ENCODE measurements at regions not wholly inside any gene's neighbourhood (a gene's known extent, or its start where the extent isn't known, plus 50 kb on each side); places are given as distances from the start of the nearest gene placed in this dataset.

GRCh38 chr6:145309842-145310535 is 425.3 kb downstream of the EPM2A start:
- DNase-seq: no peak

DNA sequence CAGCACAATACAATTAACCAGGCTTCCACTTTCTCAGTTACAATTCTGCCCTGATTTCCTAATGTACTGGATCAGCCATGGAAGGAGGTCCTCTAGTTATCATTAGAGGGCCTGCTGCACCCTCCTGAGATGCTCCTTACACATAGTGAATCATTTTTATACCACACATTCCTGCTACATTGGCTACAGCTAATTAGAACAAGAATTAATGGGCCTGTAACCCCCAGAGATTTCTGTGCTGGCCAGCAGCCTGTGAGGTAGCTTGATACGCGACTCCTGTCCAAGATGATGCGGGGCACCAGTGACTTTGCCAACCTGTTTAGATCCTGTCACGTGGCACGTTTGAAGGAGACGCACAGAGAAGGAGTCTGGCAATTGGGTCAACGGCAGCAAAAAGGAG is 422.8 kb downstream of the EPM2A start:
- DNase-seq: no peak

- DNase-seq: no peak
Observed at GRCh38 chr6:145313041-145313855, 422.1 kb downstream of the EPM2A start.

DNA sequence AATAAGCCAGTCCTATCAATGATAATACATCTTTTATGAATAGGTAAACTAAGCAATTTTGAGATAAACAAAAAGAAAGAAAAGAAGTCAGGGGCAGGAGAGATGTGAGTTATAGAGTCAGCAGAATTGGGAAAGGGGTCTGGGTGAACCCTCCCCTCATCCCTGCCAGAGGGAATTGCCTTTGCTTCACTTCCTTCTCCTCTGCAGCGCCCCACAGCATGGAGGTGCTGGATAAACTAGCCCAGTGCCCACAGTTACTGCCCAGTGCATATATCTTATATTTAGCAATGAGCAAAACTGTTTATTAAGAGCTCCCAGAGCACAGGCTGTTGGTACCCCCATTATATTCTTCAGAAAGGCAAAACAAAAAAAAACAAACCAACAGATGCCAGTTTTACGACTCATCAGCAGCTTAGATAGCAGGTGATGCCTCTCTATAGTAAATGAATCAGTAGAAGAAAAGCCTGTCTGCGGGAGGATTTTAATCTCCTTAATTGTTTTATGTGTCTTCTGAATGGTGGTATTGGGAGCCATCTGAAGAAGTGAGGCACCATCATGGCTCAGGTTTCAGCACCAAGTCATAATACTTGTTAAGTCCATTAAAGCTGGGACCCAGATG is 419.2 kb downstream of the EPM2A start:
- no peak for DNase-seq

- peak; percentile 2 for DNase-seq
Observed at GRCh38 chr6:145318952-145319351, 416.4 kb downstream of the EPM2A start.

DNA sequence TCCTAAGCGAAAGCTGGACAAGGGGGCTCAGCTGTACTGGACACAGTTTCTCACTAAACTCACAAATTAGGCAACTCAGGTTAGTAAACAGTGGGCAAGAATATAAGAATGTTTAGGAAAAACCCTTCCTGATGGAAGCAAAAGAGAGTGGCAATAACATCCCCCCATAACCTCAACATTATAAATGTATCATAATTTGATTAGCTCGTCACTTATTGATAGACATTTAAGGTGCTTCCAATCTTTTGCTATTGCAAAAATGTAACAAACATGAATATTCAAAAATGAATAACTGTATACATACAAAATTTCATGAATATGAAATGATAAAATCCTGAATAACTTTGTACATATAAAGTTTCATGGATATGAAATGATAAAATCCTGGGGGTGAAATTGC is 415.7 kb downstream of the EPM2A start:
- DNase-seq: no peak

DNA sequence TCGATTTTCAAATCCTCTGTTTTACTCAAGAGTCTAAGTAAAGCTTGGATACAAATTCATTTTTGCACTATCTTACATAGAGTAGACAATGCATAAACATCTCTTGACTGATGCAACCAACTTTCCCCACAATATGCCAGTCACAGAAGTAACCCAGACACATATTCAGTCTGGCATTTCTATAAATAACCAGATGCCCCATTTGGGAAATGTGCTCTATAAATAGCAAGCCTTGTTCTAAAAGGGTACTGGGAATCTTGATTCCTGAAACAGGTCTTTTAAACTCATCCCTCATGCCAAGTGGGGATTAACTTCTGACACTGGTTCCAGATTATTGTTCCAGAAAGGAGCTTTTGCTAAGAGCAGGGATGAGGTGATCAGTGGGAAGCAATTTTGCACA is 411.7 kb downstream of the EPM2A start:
- no peak for DNase-seq

GRCh38 chr6:145327586-145327985 is 407.7 kb downstream of the EPM2A start:
- no peak for DNase-seq

DNA sequence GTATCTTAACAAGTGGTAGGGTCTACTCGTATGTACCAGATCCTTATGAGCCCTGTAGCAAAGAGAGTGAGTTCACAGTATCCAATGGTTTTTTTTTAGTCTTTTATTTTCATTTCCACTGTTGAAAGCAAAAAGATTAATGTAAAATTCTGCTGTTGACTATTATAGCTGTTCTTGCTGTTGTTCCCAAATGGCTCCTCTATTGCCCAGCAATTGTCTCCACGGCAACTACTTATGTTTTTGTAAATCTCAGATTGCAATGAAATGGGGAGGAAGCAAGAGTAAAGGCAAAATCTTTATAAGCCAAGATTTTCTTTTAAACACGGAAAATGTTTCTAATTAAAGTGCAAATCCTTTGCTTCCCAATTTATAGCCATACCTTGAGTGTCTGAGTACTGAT is 406.1 kb downstream of the EPM2A start:
- no peak for DNase-seq

GRCh38 chr6:145331066-145331465 is 404.3 kb downstream of the EPM2A start:
- DNase-seq: no peak

DNA sequence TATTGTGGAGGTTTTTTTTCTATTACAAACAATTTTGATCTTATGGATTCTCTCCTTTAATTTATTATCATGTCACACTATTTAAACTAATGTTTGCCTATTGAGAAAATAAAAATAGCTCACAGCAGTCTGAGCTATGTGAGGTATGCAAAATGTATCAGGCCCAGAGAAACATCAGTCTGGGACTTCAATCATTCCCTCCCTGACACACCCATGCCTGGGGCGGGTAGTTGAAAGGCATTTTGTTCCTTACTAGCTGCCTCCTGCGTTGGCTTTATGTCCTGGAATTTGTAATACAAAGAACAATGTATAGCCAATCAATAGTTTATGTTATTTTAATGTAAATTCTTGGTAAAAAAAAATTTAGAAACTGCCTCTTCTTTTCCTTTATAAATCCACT is 403.3 kb downstream of the EPM2A start:
- no peak for DNase-seq

DNA sequence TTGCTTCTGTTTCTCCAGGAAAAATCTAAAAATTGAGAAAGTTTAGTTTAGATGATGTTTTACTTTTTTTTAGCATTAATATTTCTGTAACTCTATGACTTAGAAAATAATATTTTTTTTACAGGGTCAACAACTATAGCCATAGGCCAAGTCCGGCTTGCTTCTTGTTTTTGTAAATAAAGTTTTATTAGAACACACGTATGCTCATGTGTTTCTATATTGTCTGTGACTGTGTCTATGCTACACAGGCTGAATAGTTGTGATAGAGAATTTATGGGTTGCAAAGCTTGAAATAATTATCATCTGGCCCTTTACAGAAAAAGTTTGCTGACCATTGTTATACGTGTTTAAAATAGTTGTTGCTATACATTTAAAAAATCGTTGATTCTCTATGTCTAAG is 399.2 kb downstream of the EPM2A start:
- DNase-seq: no peak

DNA sequence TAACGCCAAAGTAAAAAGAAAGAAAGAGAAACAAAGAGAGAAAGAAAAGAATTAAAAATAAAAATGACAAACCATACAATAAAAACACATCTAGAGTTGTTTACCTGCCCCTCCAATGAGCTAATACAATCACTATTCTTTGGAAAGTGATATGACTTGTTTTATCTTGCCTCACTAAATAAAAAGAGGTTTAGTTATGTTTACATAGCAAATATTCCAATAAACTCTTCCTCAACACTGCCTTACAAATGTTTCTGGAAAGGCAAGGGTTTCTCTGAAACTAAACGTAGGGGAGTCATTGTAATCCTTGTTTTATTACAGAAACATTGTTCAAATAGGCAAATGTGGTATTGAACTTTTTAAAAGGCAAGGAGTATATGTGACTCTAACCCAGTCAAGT is 396.2 kb downstream of the EPM2A start:
- DNase-seq: peak; percentile 41

GRCh38 chr6:145340256-145340655 is 395.1 kb downstream of the EPM2A start:
- no peak for DNase-seq

- no peak for DNase-seq
Observed at GRCh38 chr6:145345094-145345493, 390.2 kb downstream of the EPM2A start.

GRCh38 chr6:145347216-145347615 is 388.1 kb downstream of the EPM2A start:
- DNase-seq: no peak

GRCh38 chr6:145349950-145350510 is 385.3 kb downstream of the EPM2A start:
- no peak for DNase-seq

GRCh38 chr6:145350928-145351327 is 384.4 kb downstream of the EPM2A start:
- no peak for DNase-seq

DNA sequence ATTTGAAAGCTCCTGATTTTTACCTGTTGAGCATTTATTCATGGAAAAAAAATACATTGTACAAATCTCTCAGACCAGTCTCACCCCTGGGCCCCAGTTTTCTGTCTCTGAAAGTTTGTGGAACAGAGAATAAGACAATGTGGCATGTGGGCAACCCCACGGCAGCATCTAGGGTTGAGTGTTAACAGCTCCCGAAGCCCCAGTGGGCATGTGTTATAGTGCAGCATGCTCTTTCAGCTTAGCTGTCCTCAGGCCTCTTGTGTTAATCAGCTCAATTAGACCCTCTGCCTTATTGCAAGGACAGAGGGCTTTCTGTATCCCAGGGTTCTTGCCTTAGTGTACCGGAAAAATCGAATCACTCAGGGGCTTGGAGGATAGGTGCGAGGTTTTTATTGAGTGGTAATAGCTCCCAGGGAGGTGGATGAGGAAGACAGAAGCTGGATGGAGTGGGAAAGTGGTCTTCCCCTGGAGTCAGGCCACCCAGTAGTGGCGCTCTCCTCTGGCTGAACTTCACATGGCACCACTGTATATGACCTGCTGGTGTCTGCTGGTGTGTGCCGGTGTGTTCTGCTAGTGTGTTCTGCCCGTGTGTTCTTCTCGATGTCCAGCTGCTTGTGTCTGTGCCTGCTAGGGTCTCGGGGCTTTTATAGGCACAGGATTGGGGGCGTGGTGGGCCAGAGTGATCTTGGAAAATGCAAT is 382.8 kb downstream of the EPM2A start:
- DNase-seq: no peak

DNA sequence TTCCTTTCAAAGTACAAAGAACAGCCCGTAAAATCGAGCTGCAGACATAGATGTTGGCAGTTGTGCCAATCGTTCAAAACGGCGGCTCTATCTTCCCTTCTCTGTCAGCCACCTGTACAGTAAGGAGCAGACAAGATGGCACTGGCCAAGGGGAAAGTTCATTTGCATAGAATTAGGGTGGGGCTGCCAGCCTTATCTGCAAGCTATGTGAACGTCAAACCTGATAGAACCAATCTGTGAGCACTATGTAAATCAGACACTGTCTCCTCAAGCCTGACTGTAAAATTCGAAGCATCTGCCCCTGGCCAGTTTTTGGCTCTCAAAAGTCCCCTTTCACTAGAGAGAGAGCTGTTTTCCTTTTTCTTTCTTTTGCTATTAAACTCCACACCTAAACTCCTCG is 374.5 kb downstream of the EPM2A start:
- DNase-seq: no peak

- no peak for DNase-seq
Observed at GRCh38 chr6:145367149-145367548, 368.2 kb downstream of the EPM2A start.

DNA sequence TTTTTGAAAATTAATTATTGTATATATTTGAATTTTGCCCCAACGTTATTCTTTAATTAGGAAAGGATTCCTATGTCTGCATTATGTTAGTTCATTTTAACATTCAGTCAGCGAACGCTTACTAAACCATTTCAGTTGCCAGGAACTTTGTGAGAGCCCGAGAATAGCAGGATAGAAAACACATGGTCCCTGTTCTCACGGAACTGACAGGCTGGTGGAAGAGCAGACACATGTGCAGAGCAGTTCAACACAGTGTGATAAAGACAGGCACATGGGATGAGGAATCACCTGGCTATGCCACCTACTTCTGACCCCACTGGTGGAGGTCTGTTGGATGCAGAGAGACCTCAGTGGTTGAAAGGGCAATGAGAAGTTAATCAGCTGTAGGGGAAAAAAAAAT is 367.2 kb downstream of the EPM2A start:
- no peak for DNase-seq

DNA sequence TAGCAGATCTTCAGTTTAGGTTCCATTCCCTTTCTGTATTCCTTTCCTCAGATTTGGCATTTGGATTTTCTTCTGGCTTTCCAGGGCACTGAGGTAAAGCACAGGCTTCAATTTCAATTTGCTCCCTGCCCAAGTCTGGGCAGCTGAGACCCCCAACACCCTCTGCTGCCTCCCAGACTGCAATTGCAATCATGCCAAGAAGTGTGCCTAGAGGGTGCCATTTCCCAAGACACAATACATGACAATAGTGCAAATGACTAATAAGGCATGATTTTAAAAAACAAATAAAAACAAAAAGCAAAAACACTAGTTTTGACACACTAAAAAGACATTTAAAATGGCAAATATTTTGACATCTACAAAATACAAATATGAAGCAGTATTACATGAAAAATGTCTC is 364.8 kb downstream of the EPM2A start:
- DNase-seq: no peak

Data from DMS53 (cell line).